PC-3 (cell line): ENCODE measurements at regions not wholly inside any gene's neighbourhood (a gene's known extent, or its start where the extent isn't known, plus 50 kb on each side); places are given as distances from the start of the nearest gene placed in this dataset.

Experiments used
- EZH2 ChIP-seq: fragments of 300-600 bp; sonication (generic); IDR thresholded peaks from one replicate; pipeline ENCODE4 v1.6.1; 2017; ENCODE audit warnings: antibody characterized with exemption, mild to moderate bottlenecking, low read length; ENCODE audit not compliant: unreplicated experiment
- TF ChIP-seq, protein P1 (sequence below): fragments of 300-600 bp; sonication (generic); conservative IDR thresholded peaks from 2 replicates; pipeline ENCODE4 v1.5.1; 2017; ENCODE audit warnings: antibody characterized with exemption, low read depth, mild to moderate bottlenecking, low read length

DNA sequence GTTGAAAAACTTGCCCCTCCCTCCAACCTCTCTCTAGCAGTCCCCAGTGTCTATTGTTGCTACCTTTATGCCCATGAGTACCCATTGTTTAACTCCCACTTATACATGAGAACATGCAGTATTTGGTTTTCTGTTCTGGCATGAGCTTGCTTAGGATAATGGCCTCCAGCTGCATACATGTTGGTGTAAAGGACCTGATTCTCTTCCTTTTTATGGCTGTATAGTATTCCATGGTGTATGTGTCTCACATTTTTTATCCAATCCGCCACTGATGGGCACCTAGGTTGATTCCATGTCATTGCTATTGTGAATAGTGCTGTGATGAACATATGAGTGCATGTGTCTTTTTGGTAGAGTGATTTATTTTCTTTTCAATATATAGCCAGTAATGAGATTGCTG is 50.0 kb upstream of the GPC4 start:
- TF ChIP-seq, protein P1, sequence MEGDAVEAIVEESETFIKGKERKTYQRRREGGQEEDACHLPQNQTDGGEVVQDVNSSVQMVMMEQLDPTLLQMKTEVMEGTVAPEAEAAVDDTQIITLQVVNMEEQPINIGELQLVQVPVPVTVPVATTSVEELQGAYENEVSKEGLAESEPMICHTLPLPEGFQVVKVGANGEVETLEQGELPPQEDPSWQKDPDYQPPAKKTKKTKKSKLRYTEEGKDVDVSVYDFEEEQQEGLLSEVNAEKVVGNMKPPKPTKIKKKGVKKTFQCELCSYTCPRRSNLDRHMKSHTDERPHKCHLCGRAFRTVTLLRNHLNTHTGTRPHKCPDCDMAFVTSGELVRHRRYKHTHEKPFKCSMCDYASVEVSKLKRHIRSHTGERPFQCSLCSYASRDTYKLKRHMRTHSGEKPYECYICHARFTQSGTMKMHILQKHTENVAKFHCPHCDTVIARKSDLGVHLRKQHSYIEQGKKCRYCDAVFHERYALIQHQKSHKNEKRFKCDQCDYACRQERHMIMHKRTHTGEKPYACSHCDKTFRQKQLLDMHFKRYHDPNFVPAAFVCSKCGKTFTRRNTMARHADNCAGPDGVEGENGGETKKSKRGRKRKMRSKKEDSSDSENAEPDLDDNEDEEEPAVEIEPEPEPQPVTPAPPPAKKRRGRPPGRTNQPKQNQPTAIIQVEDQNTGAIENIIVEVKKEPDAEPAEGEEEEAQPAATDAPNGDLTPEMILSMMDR = no peak
- TF ChIP-seq EZH2 = no peak
